ENCODE measurements at regions not wholly inside any gene's neighbourhood (a gene's known extent, or its start where the extent isn't known, plus 50 kb on each side); places are given as distances from the start of the nearest gene placed in this dataset.

- Histone ChIP-seq H3K79me2 (ENCODE audit: control insufficient read depth in 1 of 2, insufficient read depth in 2 of 2, low read length in 2 of 2) (no peaks in the 10 kb centered on the region), H3K9me3 (ENCODE audit: insufficient read depth in 2 of 2, low read depth in 1 of 2, low read length in 1 of 2) (no peaks in the 10 kb centered on the region), H2AK5ac (ENCODE audit: low read depth, low read length) (peak overlapping the region; percentile 29; the same call in 1 of the 2 replicates), H3K27ac (ENCODE audit: low read depth, low read length) (no peak overlapping the region), H3K9ac (replicated peaks in 1 of 4; ENCODE audit: extremely low read depth in 1 of 4, low read depth in 3 of 4, low read length in 3 of 4) (no peak overlapping the region), H4K5ac (ENCODE audit: insufficient read length, low read depth, low read length) (no peak overlapping the region), H3K56ac (replicated peaks; ENCODE audit: insufficient read length, low read depth, low read length) (no peak overlapping the region), H3K4me3 (ENCODE audit: extremely low read depth in 1 of 4, insufficient read depth in 2 of 4, low read depth in 3 of 4, low read length in 4 of 4) (no peak overlapping the region), H3K36me3 (ENCODE audit: control insufficient read depth in 2 of 4, insufficient read depth in 4 of 4, low read length in 3 of 4) (no peaks in the 10 kb centered on the region), H3K27me3 (replicated peaks in 1 of 4; ENCODE audit: control insufficient read depth in 3 of 4, extremely low read depth in 1 of 4, insufficient read depth in 3 of 4, low read length in 3 of 4) (no peaks in the 10 kb centered on the region), H4K8ac (ENCODE audit: extremely low read depth, insufficient read depth, low read length) (no peak overlapping the region), H2BK12ac (ENCODE audit: low read depth, low read length) (no peak overlapping the region; the same call in 1 of the 2 replicates), H2BK120ac (replicated peaks; ENCODE audit: low read depth, low read length) (no peak overlapping the region), H2BK15ac (ENCODE audit: low read length) (peak overlapping the region; percentile 32; the same call in 1 of the 2 replicates), H2BK20ac (ENCODE audit: low read length) (peak overlapping the region; percentile 91), H3K23me2 (ENCODE audit: low read depth, low read length) (peaks cover 8% of the 10 kb centered on the region; the same call in 1 of the 2 replicates), H4K20me1 (replicated peaks in 1 of 2; ENCODE audit: control insufficient read depth in 1 of 2, insufficient read depth in 2 of 2, low read length in 2 of 2) (peaks cover 0 to 2% of the 10 kb centered on the region in 2 experiments), H3K79me1 (ENCODE audit: low read depth, low read length) (no peaks in the 10 kb centered on the region), H3K4me2 (ENCODE audit: insufficient read depth in 1 of 2, low read depth in 2 of 2, low read length in 2 of 2) (no peak overlapping the region), H3K14ac (ENCODE audit: insufficient read length) (no peak overlapping the region), H4K91ac (replicated peaks; ENCODE audit: insufficient read length, low read length) (peak overlapping the region; percentile 72), H3K4ac (replicated peaks; ENCODE audit: insufficient read length, low read depth, low read length) (no peak overlapping the region), H3K4me1 (replicated peaks in 1 of 4; ENCODE audit: control insufficient read depth in 3 of 4, insufficient read depth in 4 of 4, low read length in 3 of 4) (peaks cover 3 to 10% (median 4%) of the 10 kb centered on the region in 4 experiments; a peak in 5 of 7 replicates), H2AFZ (ENCODE audit: low read length) (no peak overlapping the region), H2BK5ac (ENCODE audit: low read depth, low read length) (peak overlapping the region; percentile 69; the same call in 1 of the 2 replicates), H3K18ac (ENCODE audit: extremely low read depth, low read length) (0 out of 2 replicates have a peak overlapping the region, but pooled peaks have one; percentile 34), H3K23ac (ENCODE audit: insufficient read length) (no peak overlapping the region)
- ChIA-PET POLR2A (ENCODE audit: partially characterized antibody) (no interaction called here), CTCF (ENCODE audit: partially characterized antibody) (no interaction called here)
- TF ChIP-seq CHD2 (IDR thresholded peaks at IDR 0.05; ENCODE audit: low read length) = no peak
- no peak for TF ChIP-seq EP300 (IDR thresholded peaks at IDR 0.05; ENCODE audit: borderline replicate concordance in 1 of 2, low read depth in 2 of 2, low read length in 2 of 2)
- no peak for TF ChIP-seq MAFK (IDR thresholded peaks at IDR 0.05; ENCODE audit: low read depth, low read length)
- TF ChIP-seq NRF1 (IDR thresholded peaks at IDR 0.05; ENCODE audit: low read depth, low read length) = no peak
- no peak for TF ChIP-seq SIX5 (IDR thresholded peaks at IDR 0.05; ENCODE audit: low read depth, low read length)
- no peak for TF ChIP-seq SAP30 (IDR thresholded peaks at IDR 0.05; ENCODE audit: insufficient read depth, insufficient replicate concordance, low read length)
- no peak for TF ChIP-seq EZH2 (IDR thresholded peaks at IDR 0.05; ENCODE audit: low read depth, low read length, severe bottlenecking)
- 90% methylated on average over 7 of the region's 7 CpGs; no CpG with 5 or more reads in 1 of the 2 experiments for WGBS, 2 experiments (ENCODE audit: extremely low coverage in 1 of 2, insufficient coverage in 1 of 2, insufficient read length in 1 of 2, insufficient replicate concordance in 2 of 2, low coverage in 1 of 2, low lambda C conversion rate in 2 of 2, missing lambda C conversion rate in 1 of 2)
- DNase-seq (ENCODE audit: low read depth in 1 of 2, low spot score in 2 of 2) (no peak), FAIRE-seq (no peak)
These were observed 138.0 kb downstream of the SHOX start for GRCh38 chrX:768596-768995.

All from H1 (cell line).